ENCODE measurements at regions not wholly inside any gene's neighbourhood (a gene's known extent, or its start where the extent isn't known, plus 50 kb on each side); places are given as distances from the start of the nearest gene placed in this dataset.
"Not testable (repeated sequence)": the region's sequence is repeated elsewhere in the genome, so short reads cannot be mapped to it uniquely, and the experiment has no call there.

DNA sequence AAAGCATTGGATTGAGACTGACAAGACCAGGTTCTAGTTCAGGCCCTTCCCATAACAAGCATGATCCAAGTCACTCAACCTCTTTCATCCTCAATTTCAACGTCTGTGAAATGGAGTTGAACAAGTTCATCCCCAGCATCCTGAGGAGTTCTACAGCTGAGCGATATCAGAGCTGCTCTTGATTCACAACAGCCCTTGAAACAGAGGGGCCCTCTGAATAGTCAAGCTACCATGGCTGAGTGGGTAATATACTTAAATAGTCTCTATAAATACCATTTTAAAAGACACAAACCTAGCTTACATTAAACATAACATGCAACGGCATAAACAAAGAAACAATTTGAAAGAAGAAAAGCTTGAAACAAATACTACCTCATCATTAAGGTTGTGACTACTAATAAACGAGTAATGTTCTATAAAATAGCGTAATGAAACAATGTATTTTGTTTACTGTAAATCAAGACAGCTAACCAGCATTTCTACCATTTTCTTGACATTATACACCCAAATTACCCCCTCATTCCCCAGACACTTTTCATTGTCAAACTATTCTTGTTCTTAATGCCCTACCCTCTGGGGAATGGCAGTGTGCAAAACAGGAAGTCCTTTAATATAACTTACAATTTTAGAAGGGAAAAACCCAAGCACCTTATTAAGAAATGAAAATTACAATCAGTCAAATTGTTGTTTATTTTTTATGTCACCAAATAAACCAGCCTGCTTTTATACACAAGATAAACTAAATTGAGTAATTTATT lies 202.3 kb downstream of the PARM1 start:
- H3K4me3 ChIP-seq (ENCODE audit: low read length), result no peak overlapping the region
- no peaks in the 10 kb centered on the region for H4K20me1 ChIP-seq (ENCODE audit: insufficient read depth, low read length)
- peaks cover 21% of the 10 kb centered on the region for H3K4me1 ChIP-seq (ENCODE audit: low read length)
- no peaks in the 10 kb centered on the region for H3K9me3 ChIP-seq (ENCODE audit: insufficient read depth, low read length)
- H3K27ac ChIP-seq (ENCODE audit: low read length), result no peak overlapping the region
- no peak overlapping the region; the same call in 1 of the 2 replicates for H2AFZ ChIP-seq (ENCODE audit: low read depth, low read length)
- no peaks in the 10 kb centered on the region for H3K36me3 ChIP-seq (replicated peaks; ENCODE audit: low read depth, low read length)
- H3K4me2 ChIP-seq (ENCODE audit: low read length), result peak overlapping the region; percentile 36
- no peaks in the 10 kb centered on the region for H3K27me3 ChIP-seq (ENCODE audit: low read depth, low read length)
- TF ChIP-seq, protein P1, sequence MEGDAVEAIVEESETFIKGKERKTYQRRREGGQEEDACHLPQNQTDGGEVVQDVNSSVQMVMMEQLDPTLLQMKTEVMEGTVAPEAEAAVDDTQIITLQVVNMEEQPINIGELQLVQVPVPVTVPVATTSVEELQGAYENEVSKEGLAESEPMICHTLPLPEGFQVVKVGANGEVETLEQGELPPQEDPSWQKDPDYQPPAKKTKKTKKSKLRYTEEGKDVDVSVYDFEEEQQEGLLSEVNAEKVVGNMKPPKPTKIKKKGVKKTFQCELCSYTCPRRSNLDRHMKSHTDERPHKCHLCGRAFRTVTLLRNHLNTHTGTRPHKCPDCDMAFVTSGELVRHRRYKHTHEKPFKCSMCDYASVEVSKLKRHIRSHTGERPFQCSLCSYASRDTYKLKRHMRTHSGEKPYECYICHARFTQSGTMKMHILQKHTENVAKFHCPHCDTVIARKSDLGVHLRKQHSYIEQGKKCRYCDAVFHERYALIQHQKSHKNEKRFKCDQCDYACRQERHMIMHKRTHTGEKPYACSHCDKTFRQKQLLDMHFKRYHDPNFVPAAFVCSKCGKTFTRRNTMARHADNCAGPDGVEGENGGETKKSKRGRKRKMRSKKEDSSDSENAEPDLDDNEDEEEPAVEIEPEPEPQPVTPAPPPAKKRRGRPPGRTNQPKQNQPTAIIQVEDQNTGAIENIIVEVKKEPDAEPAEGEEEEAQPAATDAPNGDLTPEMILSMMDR (IDR thresholded peaks at IDR 0.05; ENCODE audit: low read depth, low read length), result no peak
- TF ChIP-seq EZH2phosphoT487 (IDR thresholded peaks at IDR 0.05; ENCODE audit: low read depth), result no peak
- no peak overlapping the region for H3K9ac ChIP-seq (ENCODE audit: low read length)
- no peaks in the 10 kb centered on the region for H3K79me2 ChIP-seq (ENCODE audit: low read length)

DNA sequence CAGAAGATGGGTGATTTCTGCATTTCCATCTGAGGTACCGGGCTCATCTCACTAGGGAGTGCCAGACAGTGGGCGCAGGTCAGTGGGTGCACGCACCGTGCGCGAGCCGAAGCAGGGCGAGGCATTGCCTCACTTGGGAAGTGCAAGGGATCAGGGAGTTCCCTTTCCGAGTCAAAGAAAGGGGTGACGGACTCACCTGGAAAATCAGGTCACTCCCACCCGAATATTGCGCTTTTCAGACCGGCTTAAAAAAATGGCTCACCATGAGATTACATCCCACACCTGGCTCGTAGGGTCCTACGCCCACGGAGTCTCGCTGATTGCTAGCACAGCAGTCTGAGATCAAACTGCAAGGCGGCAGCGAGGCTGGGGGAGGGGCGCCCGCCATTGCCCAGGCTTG lies 194.0 kb downstream of the PARM1 start:
- not testable (repeated sequence) for H3K36me3 ChIP-seq (replicated peaks; ENCODE audit: low read depth, low read length); H3K27ac ChIP-seq (ENCODE audit: low read length); H4K20me1 ChIP-seq (ENCODE audit: insufficient read depth, low read length); H3K9me3 ChIP-seq (ENCODE audit: insufficient read depth, low read length); H3K4me1 ChIP-seq (ENCODE audit: low read length); H3K79me2 ChIP-seq (ENCODE audit: low read length); H3K4me2 ChIP-seq (ENCODE audit: low read length); H3K9ac ChIP-seq (ENCODE audit: low read length); H3K27me3 ChIP-seq (ENCODE audit: low read depth, low read length); H2AFZ ChIP-seq (ENCODE audit: low read depth, low read length); H3K4me3 ChIP-seq (ENCODE audit: low read length)

DNA sequence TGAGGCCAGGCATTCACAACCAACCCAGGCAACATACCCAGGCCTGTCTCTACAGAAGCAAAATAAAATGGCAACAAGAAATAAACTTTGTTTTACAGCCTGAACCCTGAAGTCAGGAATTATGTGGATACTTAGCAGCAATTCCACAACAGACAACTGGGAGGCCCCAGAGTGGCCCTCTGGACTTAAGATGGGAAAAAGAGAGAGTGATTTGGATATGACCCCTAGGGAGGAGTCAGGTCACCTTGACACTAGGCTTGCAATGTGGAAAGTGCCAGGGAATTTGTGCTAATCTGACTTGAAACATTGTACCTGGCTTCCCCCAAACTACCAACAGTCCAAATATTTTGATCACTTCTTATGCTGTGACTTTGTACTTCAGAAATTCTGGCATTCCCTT lies 193.1 kb downstream of the PARM1 start:
- Histone ChIP-seq H3K4me1 (ENCODE audit: low read length) (no peaks in the 10 kb centered on the region), H3K79me2 (ENCODE audit: low read length) (no peaks in the 10 kb centered on the region), H3K9ac (ENCODE audit: low read length) (no peak overlapping the region), H3K9me3 (ENCODE audit: insufficient read depth, low read length) (no peaks in the 10 kb centered on the region), H3K4me3 (ENCODE audit: low read length) (no peak overlapping the region), H3K4me2 (ENCODE audit: low read length) (no peak overlapping the region), H3K27me3 (ENCODE audit: low read depth, low read length) (no peaks in the 10 kb centered on the region), H3K36me3 (replicated peaks; ENCODE audit: low read depth, low read length) (no peaks in the 10 kb centered on the region), H4K20me1 (ENCODE audit: insufficient read depth, low read length) (no peaks in the 10 kb centered on the region), H2AFZ (ENCODE audit: low read depth, low read length) (no peak overlapping the region), H3K27ac (ENCODE audit: low read length) (no peak overlapping the region)
- TF ChIP-seq EZH2phosphoT487 (IDR thresholded peaks at IDR 0.05; ENCODE audit: low read depth), result no peak
- TF ChIP-seq, protein P1 (IDR thresholded peaks at IDR 0.05; ENCODE audit: low read depth, low read length), result no peak

DNA sequence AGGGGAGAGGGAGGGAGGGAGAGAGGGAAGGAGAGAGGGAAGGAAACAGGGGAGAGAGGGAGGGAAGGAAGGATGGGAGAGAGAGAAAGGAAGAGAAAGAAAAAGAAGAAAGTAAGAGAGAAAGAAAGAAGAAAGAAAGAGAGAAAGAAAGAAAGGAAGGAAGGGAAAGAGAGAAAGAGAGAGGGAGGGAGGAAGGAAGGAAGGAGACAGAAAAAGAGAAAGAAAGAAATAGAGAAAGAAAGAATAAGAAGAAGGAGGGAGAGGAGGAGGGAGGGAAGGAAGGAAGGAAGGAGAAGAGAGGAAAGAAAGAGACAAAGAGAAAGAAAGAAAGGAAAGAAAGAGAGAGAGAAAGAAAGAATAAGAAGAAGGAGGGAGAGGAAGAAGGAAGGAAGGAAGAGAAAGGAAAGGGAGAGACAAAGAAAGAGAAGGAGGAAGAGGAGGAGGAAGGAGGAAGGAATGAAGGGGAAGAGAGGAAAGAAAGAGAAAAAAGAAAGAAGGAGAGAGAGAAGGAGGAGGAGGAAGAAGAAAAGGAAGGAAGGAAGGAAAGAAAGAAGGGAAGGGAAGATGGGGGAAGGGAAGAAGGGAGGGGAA lies 189.6 kb downstream of the PARM1 start:
- no peak for TF ChIP-seq EZH2phosphoT487 (IDR thresholded peaks at IDR 0.05; ENCODE audit: low read depth)
- TF ChIP-seq, protein P1 (IDR thresholded peaks at IDR 0.05; ENCODE audit: low read depth, low read length), result no peak
- Histone ChIP-seq H3K27me3 (ENCODE audit: low read depth, low read length) (no peaks in the 10 kb centered on the region), H4K20me1 (ENCODE audit: insufficient read depth, low read length) (no peaks in the 10 kb centered on the region), H3K9me3 (ENCODE audit: insufficient read depth, low read length) (no peaks in the 10 kb centered on the region), H3K27ac (ENCODE audit: low read length) (no peak overlapping the region), H3K79me2 (ENCODE audit: low read length) (no peaks in the 10 kb centered on the region), H3K9ac (ENCODE audit: low read length) (no peak overlapping the region), H3K4me3 (ENCODE audit: low read length) (no peak overlapping the region), H3K4me2 (ENCODE audit: low read length) (no peak overlapping the region), H2AFZ (ENCODE audit: low read depth, low read length) (no peak overlapping the region), H3K36me3 (replicated peaks; ENCODE audit: low read depth, low read length) (peaks cover 3% of the 10 kb centered on the region), H3K4me1 (ENCODE audit: low read length) (peaks cover 5% of the 10 kb centered on the region)
